H9 (cell line): ENCODE measurements at regions not wholly inside any gene's neighbourhood (a gene's known extent, or its start where the extent isn't known, plus 50 kb on each side); places are given as distances from the start of the nearest gene placed in this dataset.

Experiments
- DNase-seq: peaks from one replicate; pipeline ENCODE4 v3.0.0-alpha.2; 2017
- H2AFZ ChIP-seq: one replicate; pipeline ENCODE4 v1.6.1; 2013; ENCODE audit warnings: mild to moderate bottlenecking, low read length, control low read depth, moderate library complexity
- H2AK5ac ChIP-seq: 2 replicates; pipeline ENCODE4 v1.6.1; 2013; ENCODE audit warnings: low read length, control low read depth, mixed read lengths; ENCODE audit not compliant: insufficient read length
- H2BK120ac ChIP-seq: one replicate; pipeline ENCODE4 v1.6.1; 2013; ENCODE audit warnings: low read depth, mild to moderate bottlenecking, low read length, control low read depth, inconsistent platforms; ENCODE audit not compliant: poor library complexity, severe bottlenecking
- H2BK12ac ChIP-seq: 2 replicates; pipeline ENCODE4 v1.6.1; 2013; ENCODE audit warnings: low read length, control low read depth, mixed read lengths, low read depth; ENCODE audit not compliant: insufficient read length
- H2BK15ac ChIP-seq: 2 replicates; pipeline ENCODE4 v1.6.1; 2013; ENCODE audit warnings: low read depth, low read length, control low read depth
- H2BK20ac ChIP-seq: one replicate; pipeline ENCODE4 v1.6.1; 2013; ENCODE audit warnings: low read depth, mild to moderate bottlenecking, low read length, control low read depth, inconsistent platforms; ENCODE audit not compliant: poor library complexity, severe bottlenecking
- H2BK5ac ChIP-seq: 2 replicates; pipeline ENCODE4 v1.6.1; 2013; ENCODE audit warnings: low read length, control low read depth, mixed read lengths; ENCODE audit not compliant: insufficient read length
- H3K14ac ChIP-seq: 2 replicates; pipeline ENCODE4 v1.6.1; 2013; ENCODE audit warnings: low read length, control low read depth; ENCODE audit not compliant: insufficient read depth
- H3K18ac ChIP-seq: 2 replicates; pipeline ENCODE4 v1.6.1; 2013; ENCODE audit warnings: low read depth, mild to moderate bottlenecking, mixed read lengths, low read length, control low read depth; ENCODE audit not compliant: insufficient read length
- H3K23ac ChIP-seq: 2 replicates; pipeline ENCODE4 v1.6.1; 2013; ENCODE audit warnings: low read length, control low read depth, mixed read lengths, low read depth; ENCODE audit not compliant: insufficient read length
- H3K23me2 ChIP-seq: 2 replicates; pipeline ENCODE4 v1.6.1; 2013; ENCODE audit warnings: low read depth, mild to moderate bottlenecking, mixed read lengths, low read length, control low read depth; ENCODE audit not compliant: insufficient read length, poor library complexity, severe bottlenecking
- H3K27ac ChIP-seq: 2 replicates; pipeline ENCODE4 v1.5.1; 2013; ENCODE audit warnings: low read length, control low read depth, mixed read lengths, low read depth; ENCODE audit not compliant: insufficient read length
- H3K27me3 ChIP-seq: 2 replicates; pipeline ENCODE4 v1.6.1; 2013; ENCODE audit warnings: low read length, control low read depth, inconsistent platforms; ENCODE audit not compliant: insufficient read depth
- H3K4ac ChIP-seq: 2 replicates; pipeline ENCODE4 v1.6.1; 2013; ENCODE audit warnings: low read depth, mild to moderate bottlenecking, control low read depth, inconsistent platforms, low read length, moderate library complexity
- H3K4me1 ChIP-seq: 2 replicates; pipeline ENCODE4 v1.6.1; 2013; ENCODE audit warnings: low read length, control low read depth, inconsistent platforms; ENCODE audit not compliant: insufficient read depth
- H3K4me2 ChIP-seq: 2 replicates; pipeline ENCODE4 v1.6.1; 2013; ENCODE audit warnings: low read length, control low read depth, mixed read lengths; ENCODE audit not compliant: insufficient read length, insufficient read depth
- H3K56ac ChIP-seq: 2 replicates; pipeline ENCODE4 v1.6.1; 2013; ENCODE audit warnings: low read depth, mild to moderate bottlenecking, mixed read lengths, low read length, control low read depth; ENCODE audit not compliant: insufficient read length
- H3K79me1 ChIP-seq: 2 replicates; pipeline ENCODE4 v1.6.1; 2013; ENCODE audit warnings: low read depth, mild to moderate bottlenecking, moderate library complexity, low read length, control low read depth, inconsistent platforms; ENCODE audit not compliant: insufficient read depth, poor library complexity, severe bottlenecking
- H3K79me2 ChIP-seq: 2 replicates; pipeline ENCODE4 v1.6.1; 2013; ENCODE audit warnings: low read length, control low read depth, inconsistent platforms; ENCODE audit not compliant: insufficient read depth
- H3K9ac ChIP-seq: 2 replicates; pipeline ENCODE4 v1.6.1; 2013; ENCODE audit warnings: low read length, control low read depth, mixed read lengths; ENCODE audit not compliant: insufficient read length; ENCODE audit errors: extremely low read depth
- H3K9me3 ChIP-seq: one replicate; pipeline ENCODE4 v1.6.1; 2013; ENCODE audit warnings: low read depth, low read length, inconsistent platforms; ENCODE audit not compliant: control insufficient read depth
- H3T11ph ChIP-seq: one replicate; pipeline ENCODE4 v1.6.1; 2013; ENCODE audit warnings: mild to moderate bottlenecking, low read length, control low read depth, inconsistent platforms
- H4K20me1 ChIP-seq: one replicate; pipeline ENCODE4 v1.6.1; 2013; ENCODE audit not compliant: control insufficient read depth, insufficient read length, insufficient read depth
- H4K5ac ChIP-seq: 2 replicates; pipeline ENCODE4 v1.6.1; 2013; ENCODE audit warnings: low read depth, mild to moderate bottlenecking, mixed read lengths, low read length, control low read depth; ENCODE audit not compliant: insufficient read length
- H4K8ac ChIP-seq: replicated peaks from 2 replicates; pipeline ENCODE4 v1.6.1; 2013; ENCODE audit warnings: low read length, control low read depth, mixed read lengths, low read depth; ENCODE audit not compliant: insufficient read length
- H4K91ac ChIP-seq: 2 replicates; pipeline ENCODE4 v1.6.1; 2013; ENCODE audit warnings: low read depth, mild to moderate bottlenecking, moderate library complexity, mixed read lengths, low read length, control low read depth; ENCODE audit not compliant: insufficient read length
- H3K27ac Mint-ChIP-seq, 3 experiments: 2 replicates in 2 of 3; 3 replicates in 1 of 3; pipeline ENCODE4 v1.8.0; 2020 to 2021; ENCODE audit warnings: mixed read lengths in 3 of 3, mild to moderate bottlenecking in 1 of 3, moderate library complexity in 1 of 3
- H3K27me3 Mint-ChIP-seq: 2 replicates; pipeline ENCODE4 v1.8.0; 2021; ENCODE audit warnings: low read depth, mild to moderate bottlenecking, moderate library complexity, mixed read lengths
- H3K36me3 Mint-ChIP-seq, 3 experiments: 2 replicates in 2 of 3; 3 replicates in 1 of 3; pipeline ENCODE4 v1.8.0; 2020 to 2021; ENCODE audit warnings: low read depth in 3 of 3, mixed read lengths in 3 of 3; ENCODE audit not compliant: insufficient read depth in 1 of 3
- H3K4me1 Mint-ChIP-seq, 2 experiments: 2 replicates each; pipeline ENCODE4 v1.8.0; 2020; ENCODE audit warnings: mixed read lengths in 2 of 2
- H3K4me3 Mint-ChIP-seq, 2 experiments: 2 replicates in 1 of 2; 3 replicates in 1 of 2; pipeline ENCODE4 v1.8.0; 2020 to 2021; ENCODE audit warnings: mild to moderate bottlenecking in 2 of 2, mixed read lengths in 2 of 2, moderate library complexity in 1 of 2
- H3K9me3 Mint-ChIP-seq, 2 experiments: 2 replicates in 1 of 2; 3 replicates in 1 of 2; pipeline ENCODE4 v1.8.0; 2020; ENCODE audit warnings: mild to moderate bottlenecking in 2 of 2, mixed read lengths in 2 of 2, moderate library complexity in 1 of 2
- WGBS: extraction: QIAGEN DNeasy Blood & Tissue Kit; methylation state at CpG from one replicate; pipeline ENCODE4 v1.1.7; 2013; ENCODE audit warnings: missing lambda C conversion rate, low lambda C conversion rate, mixed read lengths; ENCODE audit not compliant: insufficient read length; ENCODE audit errors: extremely low coverage; 5-methylcytosine and 5-hydroxymethylcytosine counted together
- TF ChIP-seq, protein P1 (sequence below): fragments of 200-600 bp; sonication (generic); conservative IDR thresholded peaks from 3 replicates; pipeline ENCODE4 v1.8.0; 2021; ENCODE audit warnings: antibody characterized with exemption, mild to moderate bottlenecking

DNA sequence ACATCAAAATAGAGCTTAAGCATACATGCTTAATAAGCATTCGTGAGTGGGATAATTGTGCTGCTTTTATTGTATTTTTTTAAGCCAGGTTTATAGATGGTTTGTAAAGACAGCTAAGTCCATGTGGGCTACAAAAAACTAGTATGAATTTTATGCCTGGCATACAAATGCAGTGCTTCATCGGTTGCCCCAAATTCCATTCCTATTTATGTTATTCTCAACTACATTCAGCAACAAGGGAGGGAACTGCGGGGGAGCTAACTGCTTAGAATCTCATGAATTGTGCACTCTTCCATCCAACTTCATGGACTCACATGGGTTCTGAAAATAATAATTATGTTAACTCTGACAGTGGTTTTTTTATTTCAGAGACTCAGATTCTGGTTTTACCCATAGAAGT is 199.2 kb downstream of the FAM170A start:
- no peak overlapping the region for H3K27ac ChIP-seq
- H3K9me3 ChIP-seq: no peaks in the 10 kb centered on the region
- H3K23me2 ChIP-seq: no peaks in the 10 kb centered on the region
- no CpG with 5 or more reads among the region's 3 CpGs for WGBS
- no peak overlapping the region for H4K91ac ChIP-seq
- H3T11ph ChIP-seq: no peak overlapping the region
- H3K4ac ChIP-seq: no peak overlapping the region
- H4K20me1 ChIP-seq: no peaks in the 10 kb centered on the region
- no peak overlapping the region for H2BK5ac ChIP-seq
- H3K9me3 Mint-ChIP-seq: no peaks in the 10 kb centered on the region
- H2BK20ac ChIP-seq: no peak overlapping the region
- no peak overlapping the region for H2BK12ac ChIP-seq
- H3K27me3 Mint-ChIP-seq: no peaks in the 10 kb centered on the region
- no peaks in the 10 kb centered on the region for H3K36me3 Mint-ChIP-seq
- H3K27ac Mint-ChIP-seq: no peak overlapping the region
- no peak overlapping the region for H2AFZ ChIP-seq
- no peak overlapping the region for H4K8ac ChIP-seq
- H2BK120ac ChIP-seq: no peak overlapping the region
- H3K18ac ChIP-seq: no peak overlapping the region
- no peak overlapping the region for H3K56ac ChIP-seq
- no peak overlapping the region for H4K5ac ChIP-seq
- no peaks in the 10 kb centered on the region for H3K4me1 ChIP-seq
- no peak overlapping the region for H3K14ac ChIP-seq
- H3K4me3 Mint-ChIP-seq: no peak overlapping the region
- H2BK15ac ChIP-seq: no peak overlapping the region
- peaks cover 0 to 6% of the 10 kb centered on the region in 2 experiments; a peak in 2 of 4 replicates for H3K4me1 Mint-ChIP-seq
- H2AK5ac ChIP-seq: no peak overlapping the region
- no peak overlapping the region for H3K4me2 ChIP-seq
- no peak for DNase-seq
- no peak overlapping the region for H3K9ac ChIP-seq
- H3K79me1 ChIP-seq: no peaks in the 10 kb centered on the region
- no peaks in the 10 kb centered on the region for H3K79me2 ChIP-seq
- H3K27me3 ChIP-seq: no peaks in the 10 kb centered on the region
- no peak overlapping the region for H3K23ac ChIP-seq
- TF ChIP-seq, protein P1, sequence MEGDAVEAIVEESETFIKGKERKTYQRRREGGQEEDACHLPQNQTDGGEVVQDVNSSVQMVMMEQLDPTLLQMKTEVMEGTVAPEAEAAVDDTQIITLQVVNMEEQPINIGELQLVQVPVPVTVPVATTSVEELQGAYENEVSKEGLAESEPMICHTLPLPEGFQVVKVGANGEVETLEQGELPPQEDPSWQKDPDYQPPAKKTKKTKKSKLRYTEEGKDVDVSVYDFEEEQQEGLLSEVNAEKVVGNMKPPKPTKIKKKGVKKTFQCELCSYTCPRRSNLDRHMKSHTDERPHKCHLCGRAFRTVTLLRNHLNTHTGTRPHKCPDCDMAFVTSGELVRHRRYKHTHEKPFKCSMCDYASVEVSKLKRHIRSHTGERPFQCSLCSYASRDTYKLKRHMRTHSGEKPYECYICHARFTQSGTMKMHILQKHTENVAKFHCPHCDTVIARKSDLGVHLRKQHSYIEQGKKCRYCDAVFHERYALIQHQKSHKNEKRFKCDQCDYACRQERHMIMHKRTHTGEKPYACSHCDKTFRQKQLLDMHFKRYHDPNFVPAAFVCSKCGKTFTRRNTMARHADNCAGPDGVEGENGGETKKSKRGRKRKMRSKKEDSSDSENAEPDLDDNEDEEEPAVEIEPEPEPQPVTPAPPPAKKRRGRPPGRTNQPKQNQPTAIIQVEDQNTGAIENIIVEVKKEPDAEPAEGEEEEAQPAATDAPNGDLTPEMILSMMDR: no peak
